ENCODE measurements at regions not wholly inside any gene's neighbourhood (a gene's known extent, or its start where the extent isn't known, plus 50 kb on each side); places are given as distances from the start of the nearest gene placed in this dataset.

GRCh38 chr2:173664513-173664910 lies 300.7 kb downstream of the SP3 start:
- H3K27ac Mint-ChIP-seq: no peak overlapping the region
- no peak overlapping the region for H3K4me3 Mint-ChIP-seq (ENCODE audit: low read depth)
- no peaks in the 10 kb centered on the region for H3K36me3 Mint-ChIP-seq (ENCODE audit: low read depth)
- intact Hi-C loops (cut with micrococcal nuclease): no loop called here
- peaks cover 16% of the 10 kb centered on the region for H3K27me3 Mint-ChIP-seq (ENCODE audit: low read depth)
- H3K9me3 Mint-ChIP-seq: no peaks in the 10 kb centered on the region
- H3K4me1 Mint-ChIP-seq (ENCODE audit: low read depth): no peaks in the 10 kb centered on the region
- DNase-seq (ENCODE audit: low spot score): no peak

- peaks cover 17% of the 10 kb centered on the region for H3K27me3 Mint-ChIP-seq (ENCODE audit: low read depth)
- intact Hi-C loops (cut with micrococcal nuclease): no loop called here
- no peaks in the 10 kb centered on the region for H3K4me1 Mint-ChIP-seq (ENCODE audit: low read depth)
These were observed 298.8 kb downstream of the SP3 start for GRCh38 chr2:173666171-173666888.

DNA sequence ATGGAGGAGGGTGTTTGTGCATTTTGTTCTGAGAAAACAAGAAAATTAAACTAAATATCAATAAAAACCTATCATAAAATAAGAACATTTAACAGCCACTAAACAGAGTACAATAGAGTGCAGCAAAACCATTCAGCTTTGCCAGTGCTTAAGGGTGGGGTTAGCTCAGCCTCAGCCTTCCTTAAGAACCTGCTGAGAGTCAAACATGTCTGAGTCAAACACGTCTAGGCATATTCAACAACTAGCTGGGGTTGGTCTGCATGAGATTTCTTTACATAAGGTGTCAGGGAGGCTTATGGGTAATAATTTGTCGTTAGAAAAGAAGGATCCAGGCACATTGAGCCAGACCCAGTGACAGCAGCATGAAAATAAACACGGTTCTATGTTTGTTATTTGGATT lies 298.2 kb downstream of the SP3 start:
- no peaks in the 10 kb centered on the region for H3K36me3 Mint-ChIP-seq (ENCODE audit: low read depth)
- DNase-seq (ENCODE audit: low spot score): no peak
- peaks cover 19% of the 10 kb centered on the region for H3K27me3 Mint-ChIP-seq (ENCODE audit: low read depth)
- no peak overlapping the region for H3K27ac Mint-ChIP-seq
- no peak overlapping the region for H3K4me3 Mint-ChIP-seq (ENCODE audit: low read depth)
- no peaks in the 10 kb centered on the region for H3K4me1 Mint-ChIP-seq (ENCODE audit: low read depth)
- no peaks in the 10 kb centered on the region for H3K9me3 Mint-ChIP-seq
- intact Hi-C loops (cut with micrococcal nuclease): no loop called here

More at GRCh38 chr2:173666171-173666888, 298.8 kb downstream of the SP3 start:
- no peaks in the 10 kb centered on the region for H3K36me3 Mint-ChIP-seq (ENCODE audit: low read depth)
- no peaks in the 10 kb centered on the region for H3K9me3 Mint-ChIP-seq
- H3K27ac Mint-ChIP-seq: no peak overlapping the region
- no peak overlapping the region for H3K4me3 Mint-ChIP-seq (ENCODE audit: low read depth)
- no peak for DNase-seq (ENCODE audit: low spot score)

DNA sequence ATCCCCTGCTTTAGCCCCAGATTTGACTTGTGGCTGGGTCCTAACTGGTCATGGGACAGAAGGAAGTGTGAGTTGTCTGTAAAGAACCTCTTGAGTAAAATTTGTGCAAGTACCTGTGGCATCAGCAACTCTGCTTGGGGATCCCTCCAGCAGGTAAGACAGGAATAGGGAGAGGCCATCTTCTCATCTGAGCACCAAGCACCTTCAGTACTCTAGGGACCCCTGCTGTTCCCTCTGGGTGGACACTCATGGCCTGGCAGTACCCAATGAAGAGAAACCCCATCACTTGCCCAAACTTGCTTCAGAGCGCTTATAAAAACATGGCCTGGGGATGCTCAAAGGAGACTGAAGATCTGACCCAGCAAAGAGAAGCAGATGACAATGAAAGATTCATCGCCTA lies 297.8 kb downstream of the SP3 start:
- Mint-ChIP-seq H3K4me3 (ENCODE audit: low read depth) (no peak overlapping the region), H3K4me1 (ENCODE audit: low read depth) (no peaks in the 10 kb centered on the region), H3K27ac (no peak overlapping the region), H3K36me3 (ENCODE audit: low read depth) (no peaks in the 10 kb centered on the region), H3K27me3 (ENCODE audit: low read depth) (peaks cover 19% of the 10 kb centered on the region), H3K9me3 (no peaks in the 10 kb centered on the region)
- DNase-seq (ENCODE audit: low spot score): no peak
- intact Hi-C loops (cut with micrococcal nuclease): no loop called here

DNA sequence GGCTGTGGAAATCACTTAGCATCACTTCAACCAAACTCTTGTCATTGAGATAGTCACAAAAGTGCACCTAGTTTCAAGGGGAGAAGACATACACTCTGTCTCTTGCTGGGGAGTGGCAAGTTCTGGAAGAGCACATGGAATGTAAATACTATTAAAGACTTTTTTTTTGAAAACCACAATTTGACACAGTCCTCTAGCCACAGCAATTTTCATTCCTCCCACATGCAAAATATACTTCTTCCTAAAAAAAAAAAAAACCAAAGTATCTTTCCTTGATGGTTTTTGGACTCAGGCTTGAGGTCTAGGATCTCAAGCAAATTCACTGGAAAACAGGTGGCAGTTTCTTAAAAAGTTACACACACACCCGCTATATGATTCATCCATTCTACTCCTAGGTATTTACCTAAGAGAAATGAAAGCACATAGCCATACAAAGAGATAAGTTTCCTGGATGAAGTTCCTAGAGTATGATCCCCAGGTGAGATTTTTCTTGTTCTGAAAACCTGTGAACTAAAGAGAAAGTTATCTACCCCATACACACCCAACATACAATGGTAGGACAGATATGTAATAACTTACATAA lies 295.8 kb downstream of the SP3 start:
- peaks cover 11% of the 10 kb centered on the region for H3K27me3 Mint-ChIP-seq (ENCODE audit: low read depth)
- H3K9me3 Mint-ChIP-seq: no peaks in the 10 kb centered on the region
- no peak overlapping the region for H3K27ac Mint-ChIP-seq
- H3K4me3 Mint-ChIP-seq (ENCODE audit: low read depth): no peak overlapping the region
- no peak for DNase-seq (ENCODE audit: low spot score)
- no peaks in the 10 kb centered on the region for H3K4me1 Mint-ChIP-seq (ENCODE audit: low read depth)
- intact Hi-C loops (cut with micrococcal nuclease): no loop called here
- H3K36me3 Mint-ChIP-seq (ENCODE audit: low read depth): no peaks in the 10 kb centered on the region

GRCh38 chr2:173669888-173670287 lies 295.3 kb downstream of the SP3 start:
- intact Hi-C loops (cut with micrococcal nuclease): no loop called here
- Mint-ChIP-seq H3K4me3 (ENCODE audit: low read depth) (no peak overlapping the region), H3K4me1 (ENCODE audit: low read depth) (no peaks in the 10 kb centered on the region), H3K36me3 (ENCODE audit: low read depth) (no peaks in the 10 kb centered on the region), H3K27ac (no peak overlapping the region), H3K9me3 (no peaks in the 10 kb centered on the region), H3K27me3 (ENCODE audit: low read depth) (peaks cover 11% of the 10 kb centered on the region)
- no peak for DNase-seq (ENCODE audit: low spot score)

DNA sequence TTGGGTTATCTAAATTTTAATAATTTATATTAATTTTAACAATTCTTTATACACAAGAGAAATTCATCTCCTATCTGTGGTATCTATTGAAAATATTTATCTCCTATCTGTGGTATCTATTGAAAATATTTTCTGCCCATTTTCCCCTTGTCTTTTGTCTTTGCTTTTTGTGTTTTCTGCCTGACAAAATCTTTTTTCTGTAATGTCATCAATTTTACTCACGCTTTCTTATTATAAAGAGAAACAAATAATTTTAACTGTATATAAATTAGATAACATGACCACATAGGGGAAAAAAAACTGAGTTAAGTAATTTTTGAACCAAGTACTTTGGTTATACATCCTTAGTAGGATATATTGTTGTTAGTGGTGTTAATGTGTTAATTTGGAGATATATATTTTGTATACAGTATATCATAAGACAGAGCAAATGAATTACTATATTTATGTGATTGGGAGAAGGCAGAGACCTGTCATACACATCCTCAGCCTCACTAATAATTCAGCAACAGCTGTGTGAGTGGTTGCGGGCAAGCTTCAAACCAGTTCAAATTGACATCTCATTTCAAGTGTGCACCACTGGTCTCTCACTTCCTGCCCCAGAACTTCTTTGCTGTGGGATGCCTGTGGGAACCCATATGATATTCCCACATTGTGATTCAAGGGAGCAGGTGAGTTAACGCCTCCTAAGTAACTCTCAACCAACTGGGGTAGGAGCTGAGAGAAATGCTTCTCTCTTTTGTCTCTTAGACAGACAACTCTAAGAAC lies 292.4 kb downstream of the SP3 start:
- intact Hi-C loops (cut with micrococcal nuclease): no loop called here
- Mint-ChIP-seq H3K27ac (no peak overlapping the region), H3K4me1 (ENCODE audit: low read depth) (peaks cover 3% of the 10 kb centered on the region), H3K4me3 (ENCODE audit: low read depth) (no peak overlapping the region), H3K36me3 (ENCODE audit: low read depth) (no peaks in the 10 kb centered on the region), H3K9me3 (peaks cover 3% of the 10 kb centered on the region), H3K27me3 (ENCODE audit: low read depth) (peaks cover 18% of the 10 kb centered on the region)
- no peak for DNase-seq (ENCODE audit: low spot score)

GRCh38 chr2:173673640-173674039 lies 291.5 kb downstream of the SP3 start:
- no peak for DNase-seq (ENCODE audit: low spot score)
- intact Hi-C loops (cut with micrococcal nuclease): no loop called here
- Mint-ChIP-seq H3K27ac (no peak overlapping the region), H3K4me3 (ENCODE audit: low read depth) (no peak overlapping the region), H3K9me3 (peaks cover 3% of the 10 kb centered on the region), H3K27me3 (ENCODE audit: low read depth) (peaks cover 13% of the 10 kb centered on the region), H3K36me3 (ENCODE audit: low read depth) (no peaks in the 10 kb centered on the region), H3K4me1 (ENCODE audit: low read depth) (peaks cover 3% of the 10 kb centered on the region)

DNA sequence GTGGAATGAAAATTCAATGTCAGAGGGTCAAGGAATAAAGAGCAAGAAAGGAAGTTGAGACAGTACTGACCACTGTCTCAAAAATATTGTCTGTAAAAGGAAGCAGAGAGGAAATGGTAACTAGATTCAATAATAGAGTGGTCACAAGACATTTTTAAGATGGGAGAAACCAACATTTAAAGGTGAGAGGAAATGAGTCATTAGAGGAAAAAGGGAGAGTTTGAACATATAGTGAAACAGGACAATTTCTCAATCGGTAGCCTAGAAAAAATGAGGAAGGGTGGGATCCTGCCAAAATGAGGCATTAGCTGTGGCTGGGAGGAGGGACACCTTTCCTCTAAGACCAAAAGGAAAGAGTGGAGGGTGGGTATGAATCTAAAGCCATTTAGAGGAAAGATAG lies 288.5 kb downstream of the SP3 start:
- DNase-seq (ENCODE audit: low spot score): no peak
- peaks cover 3% of the 10 kb centered on the region for H3K9me3 Mint-ChIP-seq
- intact Hi-C loops (cut with micrococcal nuclease): no loop called here
- H3K4me3 Mint-ChIP-seq (ENCODE audit: low read depth): no peak overlapping the region
- H3K36me3 Mint-ChIP-seq (ENCODE audit: low read depth): no peaks in the 10 kb centered on the region
- H3K4me1 Mint-ChIP-seq (ENCODE audit: low read depth): peaks cover 3% of the 10 kb centered on the region
- no peak overlapping the region for H3K27ac Mint-ChIP-seq
- peaks cover 13% of the 10 kb centered on the region for H3K27me3 Mint-ChIP-seq (ENCODE audit: low read depth)

DNA sequence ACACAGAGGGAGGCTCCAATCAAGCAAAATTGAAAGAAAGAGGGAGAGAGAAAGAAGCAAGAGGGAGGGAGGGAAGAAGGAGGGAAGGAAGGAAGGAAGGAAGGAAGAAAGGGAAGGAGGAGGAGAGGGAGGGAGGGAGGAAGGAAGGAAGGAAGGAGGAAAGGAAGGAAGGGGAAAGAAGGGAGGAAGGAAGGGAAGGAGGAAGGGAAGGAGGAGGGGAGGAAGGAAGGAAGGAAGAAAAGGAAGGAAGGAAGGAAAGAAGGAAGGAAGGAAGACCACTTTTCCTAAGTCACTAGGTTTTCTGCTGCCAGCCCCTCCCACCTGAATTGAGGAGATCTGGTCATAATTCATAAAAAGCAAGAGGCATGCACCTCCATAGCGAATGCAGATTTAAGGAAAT lies 287.0 kb downstream of the SP3 start:
- peaks cover 3% of the 10 kb centered on the region for H3K9me3 Mint-ChIP-seq
- H3K27me3 Mint-ChIP-seq (ENCODE audit: low read depth): peaks cover 13% of the 10 kb centered on the region
- H3K36me3 Mint-ChIP-seq (ENCODE audit: low read depth): no peaks in the 10 kb centered on the region
- intact Hi-C loops (cut with micrococcal nuclease): no loop called here
- peaks cover 3% of the 10 kb centered on the region for H3K4me1 Mint-ChIP-seq (ENCODE audit: low read depth)
- DNase-seq (ENCODE audit: low spot score): no peak
- H3K27ac Mint-ChIP-seq: no peak overlapping the region
- no peak overlapping the region for H3K4me3 Mint-ChIP-seq (ENCODE audit: low read depth)

DNA sequence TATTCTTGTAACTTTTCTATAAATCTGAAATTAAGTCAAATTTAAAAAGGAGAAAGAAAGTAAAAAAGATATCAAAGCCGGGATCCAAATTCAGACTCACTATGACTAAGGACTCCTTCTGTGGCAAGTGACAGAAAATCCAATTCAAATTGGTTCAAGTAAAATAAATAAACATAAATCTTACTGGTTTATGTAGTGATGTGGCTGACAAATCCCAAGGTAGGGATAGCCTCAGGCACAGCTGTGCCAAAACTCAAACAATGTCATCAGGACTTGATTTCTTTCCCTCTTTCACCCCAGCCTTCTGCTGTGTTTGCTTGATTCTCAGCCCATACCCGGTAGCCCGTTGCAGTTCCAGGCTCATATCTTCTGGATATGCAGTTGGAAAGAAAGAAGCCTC lies 284.6 kb downstream of the SP3 start:
- H3K9me3 Mint-ChIP-seq: peaks cover 1% of the 10 kb centered on the region
- no peak for DNase-seq (ENCODE audit: low spot score)
- H3K4me3 Mint-ChIP-seq (ENCODE audit: low read depth): no peak overlapping the region
- H3K27ac Mint-ChIP-seq: no peak overlapping the region
- H3K36me3 Mint-ChIP-seq (ENCODE audit: low read depth): no peaks in the 10 kb centered on the region
- H3K4me1 Mint-ChIP-seq (ENCODE audit: low read depth): peaks cover 3% of the 10 kb centered on the region
- peaks cover 12% of the 10 kb centered on the region for H3K27me3 Mint-ChIP-seq (ENCODE audit: low read depth)
- intact Hi-C loops (cut with micrococcal nuclease): no loop called here

- no peak for DNase-seq (ENCODE audit: low spot score)
- Mint-ChIP-seq H3K4me1 (ENCODE audit: low read depth) (no peaks in the 10 kb centered on the region), H3K27me3 (ENCODE audit: low read depth) (peaks cover 4% of the 10 kb centered on the region), H3K9me3 (no peaks in the 10 kb centered on the region), H3K4me3 (ENCODE audit: low read depth) (no peak overlapping the region), H3K36me3 (ENCODE audit: low read depth) (no peaks in the 10 kb centered on the region), H3K27ac (no peak overlapping the region)
- intact Hi-C loops (cut with micrococcal nuclease): no loop called here
These were observed 283.1 kb downstream of the SP3 start for GRCh38 chr2:173681881-173682650.
